GM12878 (cell line): ENCODE measurements at regions not wholly inside any gene's neighbourhood (a gene's known extent, or its start where the extent isn't known, plus 50 kb on each side); places are given as distances from the start of the nearest gene placed in this dataset.
"Not testable (repeated sequence)": the region's sequence is repeated elsewhere in the genome, so short reads cannot be mapped to it uniquely, and the experiment has no call there.

Experiments
- ATAC-seq: fragments of 200-7000 bp; cut with Tn5 transposase; 3 replicates; pipeline ENCODE4 v1.9.1; 2020; ENCODE audit warnings: mild to moderate bottlenecking, moderate library complexity
- BruUV-seq: library from RNA; stranded (reverse); fragments of 400-500 nt; replicated peaks from 2 replicates; lab custom pipeline; 2021; lab: Mats Ljungman, UMichigan
- CTCF ChIA-PET: fragments of 300-600 bp; sonication (Branson Sonifier 250); formaldehyde crosslinking; extraction: SDS; loops from one replicate; lab custom pipeline; 2021; ENCODE audit warnings: inconsistent platforms; lab: Yijun Ruan, JAX
- POLR2A ChIA-PET: fragments of 350-600 bp; formaldehyde crosslinking; extraction: SDS; loops from one replicate; lab custom pipeline; 2021; ENCODE audit warnings: inconsistent platforms; lab: Charles Lee
- RAD21 ChIA-PET: fragments of 300-600 bp; sonication (Branson Sonifier 250); formaldehyde crosslinking; loops from one replicate; lab custom pipeline; 2023; ENCODE audit warnings: antibody characterized with exemption; ENCODE audit not compliant: unreplicated experiment; lab: Charles Lee
- SMC1A ChIA-PET: fragments of 300-600 bp; sonication (Branson Sonifier 250); formaldehyde crosslinking; loops from one replicate; lab custom pipeline; 2023; ENCODE audit not compliant: unreplicated experiment, uncharacterized antibody; lab: Charles Lee
- DNase-seq: peaks from one replicate; pipeline ENCODE4 v3.0.0-alpha.2; 2011; ENCODE audit warnings: low read depth, low spot score
- FAIRE-seq: peaks from 3 replicates; lab custom pipeline; 2011; peaks lifted over from hg19 to GRCh38; lab: Jason Lieb, UNC
- H2AFZ ChIP-seq: 2 replicates; pipeline ENCODE4 v1.6.0; 2011; ENCODE audit warnings: low read depth, low read length, control low read depth; ENCODE audit not compliant: control insufficient read depth
- H3K27ac ChIP-seq: 2 replicates; pipeline ENCODE4 v1.5.1; 2011; ENCODE audit warnings: control low read depth; ENCODE audit not compliant: control insufficient read depth, insufficient read depth
- H3K27me3 ChIP-seq, 2 experiments: replicated peaks in 1 of 2; 2 replicates each; pipeline versions ENCODE4 v1.6.0 to v1.6.1; 2011; ENCODE audit warnings: low read length in 1 of 2; ENCODE audit not compliant: control insufficient read depth in 2 of 2, insufficient read depth in 2 of 2
- H3K36me3 ChIP-seq, 2 experiments: 2 replicates each; pipeline ENCODE4 v1.5.1; 2011; ENCODE audit warnings: low read length in 1 of 2; ENCODE audit not compliant: control insufficient read depth in 2 of 2, insufficient read depth in 2 of 2
- H3K4me1 ChIP-seq: 2 replicates; pipeline ENCODE4 v1.6.1; 2011; ENCODE audit warnings: mild to moderate bottlenecking, low read length, moderate library complexity, mixed read lengths; ENCODE audit not compliant: control insufficient read depth, insufficient read depth
- H3K4me2 ChIP-seq: 2 replicates; pipeline ENCODE4 v1.6.0; 2011; ENCODE audit warnings: control low read depth; ENCODE audit not compliant: control insufficient read depth, insufficient read depth
- H3K4me3 ChIP-seq: fragments of 200-600 bp; sonication (generic); 2 replicates; pipeline ENCODE4 v1.5.1; 2016
- H3K79me2 ChIP-seq: 2 replicates; pipeline ENCODE4 v1.6.0; 2011; ENCODE audit warnings: low read length; ENCODE audit not compliant: control insufficient read depth, insufficient read depth
- H3K9ac ChIP-seq: 2 replicates; pipeline ENCODE4 v1.8.0; 2011; ENCODE audit warnings: low read length, control low read depth, mixed read lengths; ENCODE audit not compliant: control insufficient read depth, insufficient read depth
- H3K9me3 ChIP-seq: replicated peaks from 3 replicates; pipeline ENCODE4 v1.5.1; 2011; ENCODE audit warnings: mild to moderate bottlenecking, low read length; ENCODE audit not compliant: control insufficient read depth, insufficient read depth
- H4K20me1 ChIP-seq: 2 replicates; pipeline ENCODE4 v1.6.0; 2011; ENCODE audit not compliant: control insufficient read depth, insufficient read depth
- CHD2 ChIP-seq: IDR thresholded peaks from 2 replicates; pipeline ENCODE4 v1.6.1; 2011; ENCODE audit warnings: low read depth, low read length, improper control_type of control experiment, borderline replicate concordance
- RFX5 ChIP-seq: IDR thresholded peaks from 2 replicates; pipeline ENCODE4 v1.6.1; 2011; ENCODE audit warnings: low read depth, low read length, improper control_type of control experiment
- SPI1 ChIP-seq: IDR thresholded peaks from 2 replicates; pipeline ENCODE4 v1.6.1; 2011; ENCODE audit warnings: low read depth, mild to moderate bottlenecking, low read length, moderate library complexity, borderline replicate concordance; ENCODE audit not compliant: insufficient read depth
- WGBS: methylation state at CpG from one replicate; pipeline ENCODE4 v1.1.6; 2016; ENCODE audit warnings: low lambda C conversion rate; ENCODE audit not compliant: insufficient replicate concordance, insufficient coverage; ENCODE audit errors: missing lambda C conversion rate; 5-methylcytosine and 5-hydroxymethylcytosine counted together
- in situ Hi-C: fragments of 300-500 bp; cut with MboI; formaldehyde crosslinking; loops from 9 replicates; pipeline ENCODE4 v1.14.3; 2018; ENCODE audit warnings: mixed read lengths
- intact Hi-C: fragments of 100-400 bp; cut with micrococcal nuclease; formaldehyde crosslinking; loops from one replicate; pipeline ENCODE4 v1.14.2; 2022; ENCODE audit not compliant: unreplicated experiment
- TF ChIP-seq, protein P1 (sequence below): fragments of 450-650 bp; IDR thresholded peaks from 2 replicates; pipeline ENCODE4 v1.6.1; 2016; ENCODE audit warnings: mild to moderate bottlenecking, moderate library complexity, borderline replicate concordance

- TF ChIP-seq SPI1 (no peak), RFX5 (no peak), CHD2 (no peak)
- TF ChIP-seq, protein P1, sequence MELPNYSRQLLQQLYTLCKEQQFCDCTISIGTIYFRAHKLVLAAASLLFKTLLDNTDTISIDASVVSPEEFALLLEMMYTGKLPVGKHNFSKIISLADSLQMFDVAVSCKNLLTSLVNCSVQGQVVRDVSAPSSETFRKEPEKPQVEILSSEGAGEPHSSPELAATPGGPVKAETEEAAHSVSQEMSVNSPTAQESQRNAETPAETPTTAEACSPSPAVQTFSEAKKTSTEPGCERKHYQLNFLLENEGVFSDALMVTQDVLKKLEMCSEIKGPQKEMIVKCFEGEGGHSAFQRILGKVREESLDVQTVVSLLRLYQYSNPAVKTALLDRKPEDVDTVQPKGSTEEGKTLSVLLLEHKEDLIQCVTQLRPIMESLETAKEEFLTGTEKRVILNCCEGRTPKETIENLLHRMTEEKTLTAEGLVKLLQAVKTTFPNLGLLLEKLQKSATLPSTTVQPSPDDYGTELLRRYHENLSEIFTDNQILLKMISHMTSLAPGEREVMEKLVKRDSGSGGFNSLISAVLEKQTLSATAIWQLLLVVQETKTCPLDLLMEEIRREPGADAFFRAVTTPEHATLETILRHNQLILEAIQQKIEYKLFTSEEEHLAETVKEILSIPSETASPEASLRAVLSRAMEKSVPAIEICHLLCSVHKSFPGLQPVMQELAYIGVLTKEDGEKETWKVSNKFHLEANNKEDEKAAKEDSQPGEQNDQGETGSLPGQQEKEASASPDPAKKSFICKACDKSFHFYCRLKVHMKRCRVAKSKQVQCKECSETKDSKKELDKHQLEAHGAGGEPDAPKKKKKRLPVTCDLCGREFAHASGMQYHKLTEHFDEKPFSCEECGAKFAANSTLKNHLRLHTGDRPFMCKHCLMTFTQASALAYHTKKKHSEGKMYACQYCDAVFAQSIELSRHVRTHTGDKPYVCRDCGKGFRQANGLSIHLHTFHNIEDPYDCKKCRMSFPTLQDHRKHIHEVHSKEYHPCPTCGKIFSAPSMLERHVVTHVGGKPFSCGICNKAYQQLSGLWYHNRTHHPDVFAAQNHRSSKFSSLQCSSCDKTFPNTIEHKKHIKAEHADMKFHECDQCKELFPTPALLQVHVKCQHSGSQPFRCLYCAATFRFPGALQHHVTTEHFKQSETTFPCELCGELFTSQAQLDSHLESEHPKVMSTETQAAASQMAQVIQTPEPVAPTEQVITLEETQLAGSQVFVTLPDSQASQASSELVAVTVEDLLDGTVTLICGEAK, result no peak
- TF ChIP-seq, all 136 proteins: peak for 0
These were observed 111.1 kb downstream of the ZNF330 start (continued) for GRCh38 chr4:141331534-141332358.

- H3K27ac ChIP-seq, in situ Hi-C loops, SMC1A ChIA-PET, CTCF ChIA-PET, H3K4me2 ChIP-seq, RAD21 ChIA-PET, DNase-seq, H3K9me3 ChIP-seq, BruUV-seq, H2AFZ ChIP-seq, H3K79me2 ChIP-seq, H3K9ac ChIP-seq, POLR2A ChIA-PET, intact Hi-C loops, H3K4me3 ChIP-seq, ATAC-seq, FAIRE-seq, H4K20me1 ChIP-seq, H3K4me1 ChIP-seq, H3K27me3 ChIP-seq, H3K36me3 ChIP-seq: not testable (repeated sequence)
- WGBS, result 67% methylated on average over 31 of the region's 33 CpGs
These were observed 111.9 kb downstream of the ZNF330 start for GRCh38 chr4:141332359-141333181.

GRCh38 chr4:141333456-141334230, 112.9 kb downstream of the ZNF330 start:
- H3K36me3 ChIP-seq, in situ Hi-C loops, SMC1A ChIA-PET, H3K9ac ChIP-seq, H4K20me1 ChIP-seq, H3K27ac ChIP-seq, H3K4me3 ChIP-seq, H3K27me3 ChIP-seq, H3K9me3 ChIP-seq, H2AFZ ChIP-seq, H3K79me2 ChIP-seq, H3K4me1 ChIP-seq, ATAC-seq, POLR2A ChIA-PET, intact Hi-C loops, CTCF ChIA-PET, H3K4me2 ChIP-seq, FAIRE-seq, BruUV-seq, DNase-seq, RAD21 ChIA-PET: not testable (repeated sequence)
- WGBS, result 43% methylated on average over 21 of the region's 24 CpGs
